T-helper 2 cell treated with Interferon-gamma antibody and Interleukin-4, amounts not matched to agents 5 μg/mL and 100 μg/mL, for 36 hours (primary cell): ENCODE measurements at regions not wholly inside any gene's neighbourhood (a gene's known extent, or its start where the extent isn't known, plus 50 kb on each side); places are given as distances from the start of the nearest gene placed in this dataset.
"Not testable (repeated sequence)": the region's sequence is repeated elsewhere in the genome, so short reads cannot be mapped to it uniquely, and the experiment has no call there.

Experiments used
- DNase-seq: peaks from one replicate; pipeline ENCODE4 v3.0.0; 2021; ENCODE audit warnings: low spot score
- H3K27ac Mint-ChIP-seq: one replicate; pipeline ENCODE4 v1.8.0; 2021; ENCODE audit warnings: mild to moderate bottlenecking, mixed read lengths
- H3K27me3 Mint-ChIP-seq: one replicate; pipeline ENCODE4 v1.8.0; 2021; ENCODE audit warnings: low read depth, mixed read lengths
- H3K36me3 Mint-ChIP-seq: one replicate; pipeline ENCODE4 v1.8.0; 2021; ENCODE audit warnings: low read depth, mixed read lengths
- H3K4me1 Mint-ChIP-seq: one replicate; pipeline ENCODE4 v1.8.0; 2021; ENCODE audit warnings: low read depth, mixed read lengths
- H3K4me3 Mint-ChIP-seq: one replicate; pipeline ENCODE4 v1.8.0; 2022; ENCODE audit warnings: mild to moderate bottlenecking, moderate library complexity, mixed read lengths
- H3K9me3 Mint-ChIP-seq: one replicate; pipeline ENCODE4 v1.8.0; 2021; ENCODE audit warnings: mixed read lengths

- H3K9me3 Mint-ChIP-seq, result no peaks in the 10 kb centered on the region
- H3K4me1 Mint-ChIP-seq, result no peaks in the 10 kb centered on the region
- H3K36me3 Mint-ChIP-seq, result no peaks in the 10 kb centered on the region
- H3K4me3 Mint-ChIP-seq, result no peak overlapping the region
- no peak for DNase-seq
- H3K27me3 Mint-ChIP-seq, result no peaks in the 10 kb centered on the region
- H3K27ac Mint-ChIP-seq, result no peak overlapping the region
These were observed 149.1 kb upstream of the CALCR start for GRCh38 chr7:93723424-93724124.

- Mint-ChIP-seq H3K4me1 (no peaks in the 10 kb centered on the region), H3K4me3 (no peak overlapping the region), H3K27ac (no peak overlapping the region), H3K27me3 (peaks cover 3% of the 10 kb centered on the region), H3K36me3 (no peaks in the 10 kb centered on the region), H3K9me3 (no peaks in the 10 kb centered on the region)
- no peak for DNase-seq
These were observed 145.6 kb upstream of the CALCR start for GRCh38 chr7:93720106-93720505.

- no peak overlapping the region for H3K4me3 Mint-ChIP-seq
- H3K27me3 Mint-ChIP-seq, result peaks cover 4% of the 10 kb centered on the region
- H3K27ac Mint-ChIP-seq, result no peak overlapping the region
- H3K9me3 Mint-ChIP-seq, result no peaks in the 10 kb centered on the region
- no peaks in the 10 kb centered on the region for H3K36me3 Mint-ChIP-seq
- no peaks in the 10 kb centered on the region for H3K4me1 Mint-ChIP-seq
- DNase-seq, result no peak
These were observed 145.0 kb upstream of the CALCR start for GRCh38 chr7:93719546-93719945.

- H3K36me3 Mint-ChIP-seq, result no peaks in the 10 kb centered on the region
- no peak for DNase-seq
- no peaks in the 10 kb centered on the region for H3K9me3 Mint-ChIP-seq
- no peaks in the 10 kb centered on the region for H3K4me1 Mint-ChIP-seq
- peaks cover 4% of the 10 kb centered on the region for H3K27me3 Mint-ChIP-seq
- no peak overlapping the region for H3K27ac Mint-ChIP-seq
- no peak overlapping the region for H3K4me3 Mint-ChIP-seq
These were observed 142.8 kb upstream of the CALCR start for GRCh38 chr7:93717217-93717900.

- no peak overlapping the region for H3K4me3 Mint-ChIP-seq
- peaks cover 4% of the 10 kb centered on the region for H3K27me3 Mint-ChIP-seq
- no peaks in the 10 kb centered on the region for H3K9me3 Mint-ChIP-seq
- H3K27ac Mint-ChIP-seq, result no peak overlapping the region
- H3K36me3 Mint-ChIP-seq, result no peaks in the 10 kb centered on the region
- H3K4me1 Mint-ChIP-seq, result no peaks in the 10 kb centered on the region
- peak; percentile 4 for DNase-seq
These were observed 140.7 kb upstream of the CALCR start for GRCh38 chr7:93715234-93715633.

GRCh38 chr7:93711926-93712325 is 137.4 kb upstream of the CALCR start:
- peaks cover 4% of the 10 kb centered on the region for H3K27me3 Mint-ChIP-seq
- no peaks in the 10 kb centered on the region for H3K36me3 Mint-ChIP-seq
- DNase-seq, result no peak
- no peaks in the 10 kb centered on the region for H3K4me1 Mint-ChIP-seq
- peaks cover 4% of the 10 kb centered on the region for H3K9me3 Mint-ChIP-seq
- H3K4me3 Mint-ChIP-seq, result no peak overlapping the region
- no peak overlapping the region for H3K27ac Mint-ChIP-seq

GRCh38 chr7:93708255-93708654 is 133.7 kb upstream of the CALCR start:
- DNase-seq, H3K36me3 Mint-ChIP-seq, H3K27ac Mint-ChIP-seq, H3K4me1 Mint-ChIP-seq, H3K27me3 Mint-ChIP-seq, H3K4me3 Mint-ChIP-seq, H3K9me3 Mint-ChIP-seq: not testable (repeated sequence)

- DNase-seq, result no peak
- Mint-ChIP-seq H3K9me3 (peaks cover 4% of the 10 kb centered on the region), H3K36me3 (no peaks in the 10 kb centered on the region), H3K27me3 (no peaks in the 10 kb centered on the region), H3K4me3 (no peak overlapping the region), H3K27ac (no peak overlapping the region), H3K4me1 (no peaks in the 10 kb centered on the region)
These were observed 132.7 kb upstream of the CALCR start for GRCh38 chr7:93707249-93707648.

GRCh38 chr7:93706162-93706561 is 131.6 kb upstream of the CALCR start:
- not testable (repeated sequence) for H3K4me3 Mint-ChIP-seq, H3K27me3 Mint-ChIP-seq, H3K36me3 Mint-ChIP-seq, DNase-seq, H3K4me1 Mint-ChIP-seq, H3K27ac Mint-ChIP-seq, H3K9me3 Mint-ChIP-seq

GRCh38 chr7:93704217-93704616 is 129.7 kb upstream of the CALCR start:
- Mint-ChIP-seq H3K27ac (no peak overlapping the region), H3K4me3 (no peak overlapping the region), H3K27me3 (no peaks in the 10 kb centered on the region), H3K36me3 (no peaks in the 10 kb centered on the region), H3K9me3 (peaks cover 4% of the 10 kb centered on the region), H3K4me1 (no peaks in the 10 kb centered on the region)
- DNase-seq, result no peak

- DNase-seq, result no peak
- Mint-ChIP-seq H3K9me3 (no peaks in the 10 kb centered on the region), H3K4me1 (no peaks in the 10 kb centered on the region), H3K27ac (no peak overlapping the region), H3K36me3 (no peaks in the 10 kb centered on the region), H3K4me3 (no peak overlapping the region), H3K27me3 (no peaks in the 10 kb centered on the region)
These were observed 123.4 kb upstream of the CALCR start for GRCh38 chr7:93697901-93698300.

- Mint-ChIP-seq H3K4me1 (no peaks in the 10 kb centered on the region), H3K36me3 (no peaks in the 10 kb centered on the region), H3K9me3 (no peaks in the 10 kb centered on the region), H3K4me3 (no peak overlapping the region), H3K27ac (no peak overlapping the region), H3K27me3 (no peaks in the 10 kb centered on the region)
- DNase-seq, result no peak
These were observed 119.3 kb upstream of the CALCR start for GRCh38 chr7:93693796-93694195.

- no peak overlapping the region for H3K27ac Mint-ChIP-seq
- H3K27me3 Mint-ChIP-seq, result no peaks in the 10 kb centered on the region
- H3K36me3 Mint-ChIP-seq, result no peaks in the 10 kb centered on the region
- no peaks in the 10 kb centered on the region for H3K9me3 Mint-ChIP-seq
- no peak for DNase-seq
- H3K4me1 Mint-ChIP-seq, result no peaks in the 10 kb centered on the region
- no peak overlapping the region for H3K4me3 Mint-ChIP-seq
These were observed 115.5 kb upstream of the CALCR start for GRCh38 chr7:93690021-93690420.

- no peaks in the 10 kb centered on the region for H3K36me3 Mint-ChIP-seq
- H3K27ac Mint-ChIP-seq, result no peak overlapping the region
- no peak for DNase-seq
- H3K27me3 Mint-ChIP-seq, result no peaks in the 10 kb centered on the region
- no peaks in the 10 kb centered on the region for H3K9me3 Mint-ChIP-seq
- no peak overlapping the region for H3K4me3 Mint-ChIP-seq
- no peaks in the 10 kb centered on the region for H3K4me1 Mint-ChIP-seq
These were observed 103.7 kb upstream of the CALCR start for GRCh38 chr7:93678185-93678584.
